HG03575 (cell line): ENCODE measurements at regions not wholly inside any gene's neighbourhood (a gene's known extent, or its start where the extent isn't known, plus 50 kb on each side); places are given as distances from the start of the nearest gene placed in this dataset.

Source experiments
- ATAC-seq: cut with Tn5 transposase; IDR thresholded peaks from one replicate; pipeline ENCODE4 v1.9.1; 2021; ENCODE audit not compliant: unreplicated experiment, insufficient number of reproducible peaks, low FRiP score; ENCODE audit errors: extremely low read depth

DNA sequence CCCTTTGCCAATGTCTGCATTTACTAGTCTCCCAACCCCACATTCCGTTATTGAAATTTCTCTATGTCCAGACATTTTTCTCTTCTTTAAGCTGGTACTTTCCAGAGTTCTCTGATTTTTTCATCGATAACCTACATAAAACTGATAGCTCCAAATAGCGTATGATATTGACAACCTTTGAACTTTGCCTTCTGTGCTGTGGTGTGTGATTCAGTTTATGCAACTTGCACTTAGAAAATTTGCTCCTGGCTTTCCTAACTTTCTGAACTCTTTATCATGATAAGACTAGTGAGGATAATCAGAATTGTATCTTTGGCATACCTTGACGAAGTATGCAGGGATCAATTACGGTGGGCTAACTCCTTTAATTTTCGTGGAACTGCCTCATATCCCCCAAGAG is 1261.3 kb downstream of the SI start:
- no peak for ATAC-seq

DNA sequence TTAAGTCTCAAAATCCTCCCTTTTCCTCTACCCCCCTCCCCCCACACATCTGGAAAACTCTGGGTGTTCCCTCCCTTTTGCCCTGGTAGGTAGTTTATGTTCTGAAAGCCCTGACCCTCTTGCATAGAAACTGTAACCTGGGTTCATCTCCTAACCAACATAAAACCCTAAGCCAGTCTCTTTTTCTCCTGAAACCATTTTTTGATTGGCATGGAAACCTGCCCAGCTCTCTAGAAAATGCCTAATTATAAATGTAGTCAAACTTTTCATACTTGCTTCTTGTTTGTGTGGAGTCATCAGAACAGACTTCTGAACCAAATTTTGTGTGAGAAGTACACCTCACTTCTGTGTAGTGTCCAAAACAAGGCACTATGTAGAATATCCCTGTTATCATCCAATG is 1264.4 kb downstream of the SI start:
- ATAC-seq: no peak

DNA sequence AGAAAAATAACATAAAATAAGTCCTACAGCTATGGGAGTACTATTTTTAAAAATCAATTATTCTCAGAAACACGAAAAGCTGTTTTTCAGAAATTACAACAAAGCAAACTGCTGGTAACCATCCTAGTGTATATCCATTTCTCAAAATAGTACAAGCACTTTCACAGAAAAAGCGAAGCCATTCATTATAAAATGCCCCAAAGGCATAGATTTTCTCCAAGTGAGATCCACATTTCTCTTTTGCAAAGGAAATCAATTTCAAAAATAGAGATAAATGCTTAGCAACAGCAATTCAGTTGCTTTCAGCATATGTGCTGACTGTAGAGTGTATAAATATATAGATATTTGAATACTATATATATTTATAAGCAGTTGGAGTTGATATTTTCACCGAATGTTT is 1266.3 kb downstream of the SI start:
- ATAC-seq: no peak

DNA sequence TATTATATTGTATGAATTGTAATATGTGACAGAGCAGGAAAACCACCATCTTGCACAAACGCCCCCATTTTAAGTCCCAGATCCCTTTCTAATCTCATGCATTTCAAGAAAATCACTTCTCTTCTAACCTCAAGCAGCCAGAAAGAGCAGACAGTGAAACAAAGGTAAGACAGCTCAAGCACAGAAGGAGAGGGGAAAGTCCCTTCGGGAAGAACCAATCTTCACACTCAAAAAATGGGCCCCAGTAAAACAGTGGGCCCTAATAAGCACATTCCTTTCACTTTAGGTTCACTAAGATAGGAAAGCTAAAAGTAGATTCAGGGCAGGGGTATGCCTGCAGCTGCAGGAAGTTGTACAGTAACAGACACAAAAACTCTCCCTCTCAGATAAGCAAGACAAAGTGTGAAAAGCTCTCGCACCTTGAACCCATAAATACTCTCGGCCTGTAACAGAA is 1268.7 kb downstream of the SI start:
- ATAC-seq: peak; percentile 41

DNA sequence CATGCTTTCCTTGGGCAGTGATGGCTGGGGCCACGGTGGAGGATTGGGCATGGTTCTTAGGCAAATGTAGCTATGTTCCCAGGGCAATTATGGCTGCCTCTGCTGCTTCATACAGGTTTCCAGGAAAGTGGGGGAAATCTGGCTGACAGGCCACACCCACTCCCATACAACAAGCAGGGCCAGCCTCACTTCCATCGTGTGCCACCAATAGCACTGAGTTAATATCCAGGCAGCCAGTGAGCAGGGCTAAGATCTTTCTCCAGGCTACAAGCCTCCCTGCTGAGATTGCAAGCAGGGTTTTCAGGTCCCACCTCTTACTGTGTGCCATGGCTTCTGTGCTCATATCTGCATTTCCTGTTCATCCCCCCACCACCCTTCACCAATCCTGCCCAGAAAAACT is 1291.9 kb downstream of the SI start:
- no peak for ATAC-seq

DNA sequence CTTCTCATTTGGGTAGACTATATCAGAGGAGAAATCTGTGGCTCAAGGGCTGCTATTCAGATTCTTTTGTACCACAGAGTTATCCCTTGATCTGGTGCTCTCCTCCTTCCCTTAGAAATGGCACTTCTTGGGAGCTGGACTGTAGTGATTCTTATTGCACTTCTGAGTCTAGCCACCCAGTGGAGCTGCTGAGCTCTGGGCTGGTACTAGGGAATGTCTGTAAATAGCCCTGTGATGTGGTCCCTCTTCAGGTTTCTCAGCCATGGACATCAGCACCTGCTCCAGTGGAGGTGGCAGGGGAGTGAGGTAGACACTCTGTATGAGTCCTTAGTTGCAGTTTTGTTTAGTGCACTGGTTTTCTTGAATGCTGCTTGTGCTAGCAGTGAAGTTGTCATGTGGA is 1292.6 kb downstream of the SI start:
- ATAC-seq: no peak

DNA sequence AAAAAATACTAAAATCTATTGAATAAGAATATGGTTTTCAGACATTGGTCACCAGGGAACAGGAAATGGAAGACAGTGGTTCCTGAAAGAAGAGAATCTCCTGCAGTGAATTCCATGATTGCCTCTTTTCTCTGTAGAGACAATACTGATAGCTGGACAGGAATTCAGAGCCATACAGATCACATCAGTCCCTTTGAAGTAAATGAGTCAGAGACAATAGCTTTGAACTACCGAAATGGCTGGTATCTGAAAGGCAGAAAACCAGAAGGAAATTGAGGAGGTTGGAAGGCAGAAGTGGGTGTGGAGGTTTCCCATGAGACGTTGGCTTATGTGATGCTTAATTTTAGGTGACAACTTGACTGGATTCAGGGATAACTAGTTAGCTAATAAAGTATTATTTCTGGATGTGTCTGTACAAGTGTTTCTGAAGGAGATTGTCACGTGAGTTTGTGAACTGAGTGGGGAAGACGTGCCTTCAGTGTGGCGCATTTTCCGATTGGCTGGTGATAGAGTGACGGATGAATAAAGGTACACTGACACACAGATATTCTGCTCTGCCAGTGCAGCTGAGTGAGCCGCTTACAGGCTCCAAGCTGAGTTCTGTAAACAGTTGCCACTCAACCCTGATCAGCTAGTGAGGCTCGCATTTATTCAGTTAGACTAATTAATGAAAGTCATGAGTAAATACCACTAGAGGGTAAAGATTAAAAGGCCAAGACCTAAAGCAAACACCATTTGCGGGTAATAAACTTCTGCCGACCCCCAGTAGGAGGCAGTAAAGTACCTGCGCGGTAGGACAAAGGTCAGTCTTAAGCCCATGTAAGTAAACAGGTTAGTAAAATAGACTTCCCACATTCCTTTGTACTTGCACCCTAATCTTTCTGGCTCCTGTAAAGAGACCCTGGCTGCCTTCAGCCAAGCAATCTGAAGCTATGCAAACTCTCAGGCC is 1298.6 kb downstream of the SI start:
- ATAC-seq: no peak

DNA sequence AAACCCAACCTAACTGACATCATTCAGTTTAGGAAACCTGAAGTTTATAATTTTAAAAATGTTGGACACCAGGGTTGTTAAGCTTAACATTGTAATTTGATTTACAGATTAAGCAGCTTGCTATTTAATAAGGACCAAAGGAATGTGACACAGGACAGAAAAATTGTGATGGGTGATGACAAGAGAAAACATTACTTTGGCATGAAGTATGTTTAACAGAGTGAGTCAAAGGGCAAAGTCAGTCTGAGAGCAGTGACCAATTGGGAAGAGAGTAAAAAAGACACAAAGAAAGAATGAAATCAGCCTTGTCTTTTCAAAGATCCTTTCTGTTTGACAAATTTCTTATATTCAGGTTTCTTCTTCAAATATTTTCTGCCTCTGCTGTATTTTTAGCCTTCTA is 1301.6 kb downstream of the SI start:
- no peak for ATAC-seq

DNA sequence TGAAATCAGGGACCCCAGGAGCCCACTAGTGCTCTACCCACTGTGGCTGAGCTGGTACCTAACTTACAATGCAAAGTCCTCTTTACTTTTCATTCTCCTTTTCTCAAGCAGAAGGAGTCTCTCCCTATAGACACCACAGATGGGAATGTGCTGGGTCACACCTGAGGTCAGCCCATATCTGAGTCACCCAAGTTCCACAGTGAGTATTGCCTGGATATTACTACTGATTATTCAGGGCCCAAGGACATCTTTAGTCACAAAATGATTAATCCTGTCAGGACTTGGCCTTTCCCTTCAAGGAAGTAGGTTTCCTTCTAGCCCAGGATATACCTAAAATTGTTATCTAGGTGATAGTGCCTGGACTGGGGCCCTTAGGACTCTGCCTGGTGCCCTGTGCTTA is 1305.2 kb downstream of the SI start:
- no peak for ATAC-seq

DNA sequence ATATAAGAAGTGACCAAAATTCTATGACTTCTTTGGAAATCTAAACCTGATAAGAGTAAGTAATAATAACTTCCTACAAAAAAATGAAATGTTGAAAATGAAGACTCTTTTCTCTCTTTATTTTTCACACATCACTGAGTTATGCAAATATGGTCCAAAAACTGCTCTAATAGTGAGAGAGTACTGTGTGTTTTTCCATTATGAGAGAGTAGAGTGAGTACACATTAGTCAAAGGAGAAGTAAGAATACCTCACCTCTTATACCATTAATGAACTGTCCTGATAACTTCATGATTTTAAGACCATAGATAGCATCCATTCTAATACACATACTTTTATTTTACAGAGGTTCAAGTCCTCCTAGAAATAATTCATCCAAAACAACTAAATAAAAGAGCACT is 1310.2 kb downstream of the SI start:
- ATAC-seq: peak; percentile 80

DNA sequence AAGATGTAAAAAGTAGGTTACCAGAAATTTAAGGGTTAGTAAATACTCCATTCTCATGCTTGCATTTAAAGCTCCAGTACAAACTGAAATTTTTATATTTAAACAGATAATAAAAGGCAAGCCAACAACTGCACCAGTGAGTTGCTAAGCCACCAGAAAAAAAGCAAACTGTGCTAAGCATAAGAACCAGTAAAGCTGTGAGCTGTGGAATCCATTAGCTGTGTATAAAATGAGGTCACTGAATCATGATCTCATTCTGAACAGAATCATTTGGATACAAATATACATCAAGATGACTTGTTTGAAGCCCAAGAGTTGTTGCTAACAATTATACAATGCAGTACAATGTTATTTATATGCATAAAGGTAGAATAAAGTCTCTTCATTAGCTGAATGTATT is 1312.2 kb downstream of the SI start:
- ATAC-seq: no peak

DNA sequence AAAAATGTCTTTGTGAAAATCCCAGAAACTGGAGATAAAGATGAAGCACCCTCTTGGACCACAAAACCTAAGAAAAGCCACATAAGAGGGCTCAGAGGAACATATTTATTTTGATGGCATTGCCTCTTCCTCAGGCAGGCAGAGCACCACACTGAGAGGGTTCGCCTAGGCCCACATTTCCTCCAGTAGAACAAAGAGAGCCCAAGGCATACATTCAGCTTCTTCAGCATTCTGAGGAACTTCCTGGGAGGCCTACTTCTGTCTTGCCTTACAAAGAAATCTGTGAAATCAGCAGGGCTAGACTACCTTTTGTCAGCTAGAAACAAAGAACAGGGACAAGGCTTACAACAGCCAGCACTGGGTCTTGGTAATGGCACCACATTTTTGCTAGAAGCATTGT is 1325.3 kb downstream of the SI start:
- ATAC-seq: no peak

DNA sequence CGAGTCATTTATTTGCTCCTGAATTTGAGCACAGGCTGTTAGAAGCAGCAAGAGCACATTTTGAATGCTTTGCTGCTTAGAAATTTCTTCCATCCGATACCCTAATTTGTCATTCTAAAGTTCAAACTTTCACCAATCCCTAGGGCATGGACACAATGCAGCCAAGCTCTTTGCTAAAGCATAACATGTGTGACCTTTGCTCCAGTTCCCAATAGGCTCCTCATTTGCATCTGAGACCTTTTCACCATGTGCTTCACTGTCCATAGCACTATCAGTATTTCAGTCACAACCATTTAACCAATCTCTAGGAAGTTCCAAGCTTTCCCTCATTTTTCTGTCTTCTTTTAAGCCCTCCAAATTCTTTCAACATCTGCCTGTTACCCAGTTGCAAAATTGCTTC is 1333.1 kb downstream of the SI start:
- no peak for ATAC-seq

DNA sequence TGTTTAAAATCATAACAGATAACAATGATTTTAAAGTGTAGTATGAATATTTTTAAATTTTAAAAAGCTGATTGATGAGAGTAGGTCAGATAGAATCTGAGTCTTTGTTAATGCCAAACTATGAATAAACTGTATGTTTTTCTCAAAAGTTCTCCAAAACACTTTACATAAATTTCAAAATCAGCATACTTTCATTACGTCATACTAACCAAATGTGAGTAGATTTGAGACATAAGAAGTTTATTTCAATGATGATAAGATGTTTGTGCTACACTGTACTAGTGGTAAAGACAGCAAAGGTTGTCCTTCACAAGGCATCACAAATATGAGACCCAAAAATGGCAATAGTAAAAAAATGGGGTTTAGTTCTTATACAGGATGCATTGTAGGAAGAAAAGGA is 1342.9 kb downstream of the SI start:
- ATAC-seq: no peak

DNA sequence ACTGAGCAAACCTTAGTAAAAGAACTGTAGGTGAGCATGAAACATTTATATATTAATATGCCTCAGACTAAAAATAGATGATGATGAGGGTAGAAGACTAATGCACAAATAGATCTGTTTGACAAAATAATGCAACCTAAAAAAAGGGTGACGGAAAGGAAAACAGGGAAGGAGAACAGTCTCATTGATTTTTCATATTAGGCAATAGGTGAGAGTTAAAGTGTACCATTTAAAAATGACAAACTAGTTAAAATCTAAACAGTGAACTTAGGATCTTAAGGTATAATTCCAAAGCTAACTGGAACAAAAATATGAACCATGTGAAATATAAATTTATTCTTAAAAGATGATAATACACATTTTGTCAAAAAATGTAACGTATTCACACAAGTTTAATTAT is 1347.6 kb downstream of the SI start:
- no peak for ATAC-seq

DNA sequence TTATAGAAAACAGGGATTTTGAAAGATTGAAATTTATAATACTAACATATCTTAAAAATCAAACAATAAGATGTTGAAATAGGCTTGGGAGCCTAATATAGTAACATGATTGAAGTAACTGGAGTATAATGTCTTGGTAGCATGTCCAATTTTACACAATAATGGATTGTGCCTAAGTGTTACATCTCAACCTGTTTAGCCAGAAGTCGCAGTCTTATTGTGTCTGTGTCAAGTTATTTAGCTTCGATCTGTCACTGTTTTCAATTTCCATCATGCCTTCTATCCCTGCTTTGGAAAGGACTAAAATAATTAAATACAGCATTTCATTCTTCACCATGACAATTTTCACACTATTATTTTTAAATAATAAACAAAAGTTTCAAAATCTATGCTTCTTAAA is 1352.2 kb downstream of the SI start:
- ATAC-seq: no peak

DNA sequence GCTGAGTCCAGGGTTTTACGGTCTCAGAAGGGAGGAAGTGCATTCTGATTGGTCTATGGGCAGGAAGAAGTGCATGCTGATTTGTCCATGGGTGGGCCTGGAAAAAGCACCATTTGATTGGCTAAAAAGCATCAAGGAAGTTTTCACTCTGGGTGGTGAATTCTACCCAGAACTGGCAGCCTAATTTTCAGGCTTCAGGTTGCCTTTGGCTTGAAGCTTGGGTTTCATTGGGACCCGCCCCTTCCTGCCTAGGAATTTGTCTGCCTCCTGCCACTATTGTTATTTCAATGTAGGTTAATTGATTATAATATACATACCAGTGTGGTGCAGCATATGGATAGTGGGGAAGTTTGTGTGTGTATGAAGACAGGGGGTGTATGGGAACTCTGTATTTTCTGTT is 1355.9 kb downstream of the SI start:
- ATAC-seq: no peak

DNA sequence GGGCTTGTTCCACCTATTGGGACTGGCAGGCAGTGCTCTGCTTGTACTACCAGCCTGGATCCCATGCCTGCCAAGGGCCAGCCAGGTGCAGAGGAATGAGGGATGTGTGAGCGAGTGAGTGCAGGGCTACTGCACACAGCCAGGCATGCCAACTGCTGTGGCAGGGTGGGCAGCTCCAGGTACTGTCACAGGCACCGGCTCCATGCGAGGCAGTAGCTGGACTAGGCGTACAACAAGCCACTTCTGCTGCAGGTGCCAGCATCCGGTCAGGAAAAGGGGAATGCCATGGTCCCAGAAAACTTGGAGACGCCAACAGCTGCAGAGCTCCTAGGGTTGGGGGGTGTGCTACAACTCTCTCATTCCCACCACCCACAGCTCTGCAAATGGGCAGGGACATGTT is 1356.7 kb downstream of the SI start:
- no peak for ATAC-seq

DNA sequence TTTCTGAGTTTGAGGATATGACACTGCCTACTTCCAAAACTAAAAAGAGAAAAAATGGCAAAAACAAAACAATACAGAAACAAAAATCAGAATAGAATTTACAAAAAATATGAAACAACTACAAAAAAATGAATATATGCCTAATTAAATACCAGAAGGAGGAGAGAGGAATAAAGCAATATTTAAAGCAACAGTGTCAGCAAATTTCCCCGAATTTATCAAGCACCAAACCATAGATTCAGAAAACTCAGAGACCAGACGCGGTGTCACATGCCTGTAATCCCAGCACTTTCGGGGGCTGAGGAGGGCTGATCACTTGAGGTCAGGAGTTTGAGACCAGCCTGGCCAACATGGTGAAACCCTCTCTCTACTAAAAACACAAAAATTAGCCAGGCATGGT is 1360.9 kb downstream of the SI start:
- no peak for ATAC-seq

DNA sequence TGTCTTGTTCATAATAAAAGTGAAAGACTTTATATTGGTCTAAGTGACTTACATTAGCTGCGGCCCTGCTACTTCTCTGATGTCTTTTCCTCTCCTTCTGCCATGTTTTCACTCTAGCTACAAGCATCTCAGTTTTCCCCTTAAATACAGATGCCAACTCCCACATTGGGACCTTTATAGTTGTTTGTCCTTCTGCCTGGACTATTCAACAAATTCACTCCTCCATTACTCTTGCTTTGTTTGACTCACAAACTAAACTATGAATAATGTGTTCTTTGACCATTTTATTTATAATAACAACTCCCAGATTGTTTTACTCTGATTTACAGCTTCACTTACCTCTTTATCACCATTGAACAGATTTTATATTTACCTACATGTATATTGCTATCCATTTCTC is 1369.9 kb downstream of the SI start:
- no peak for ATAC-seq

DNA sequence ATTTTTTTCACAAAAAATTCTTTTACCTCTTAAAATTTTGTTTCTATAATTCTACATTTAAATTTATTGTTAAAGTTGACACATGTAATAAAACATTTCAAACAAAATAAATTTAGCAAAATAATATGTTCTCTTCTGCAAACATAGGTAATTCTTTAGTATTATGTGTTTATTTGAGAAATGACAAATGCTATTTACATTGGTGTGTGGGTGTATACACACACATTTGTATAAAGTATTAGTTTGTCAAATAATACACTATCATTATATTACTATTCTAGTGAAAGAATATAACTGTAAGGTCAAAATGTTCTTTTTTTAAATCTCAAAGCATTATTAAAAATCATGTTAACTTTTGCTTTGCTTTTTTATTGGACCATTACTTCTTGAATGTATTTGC is 1370.6 kb downstream of the SI start:
- ATAC-seq: no peak
